Activated T-cell treated with anti-CD3 and anti-CD28 coated beads, Interleukin-2, amount 50 U/mL, for 48 hours (primary cell): ENCODE measurements at regions not wholly inside any gene's neighbourhood (a gene's known extent, or its start where the extent isn't known, plus 50 kb on each side); places are given as distances from the start of the nearest gene placed in this dataset.
"Not testable (repeated sequence)": the region's sequence is repeated elsewhere in the genome, so short reads cannot be mapped to it uniquely, and the experiment has no call there.

Experiments used
- DNase-seq, 2 experiments: peaks; one replicate each; pipeline ENCODE4 v3.0.0-alpha.2; 2020

- DNase-seq: no peak
Measured at GRCh38 chr1:93773049-93773838, 91.6 kb upstream of the BCAR3 start.

- no peak for DNase-seq
Measured at GRCh38 chr1:93771843-93772242, 90.2 kb upstream of the BCAR3 start.

- DNase-seq: no peak
Measured at GRCh38 chr1:93770640-93771039, 89.0 kb upstream of the BCAR3 start.

- no peak for DNase-seq
Measured at GRCh38 chr1:93769777-93770176, 88.1 kb upstream of the BCAR3 start.

- no peak for DNase-seq
Measured at GRCh38 chr1:93768380-93768863, 86.8 kb upstream of the BCAR3 start.

DNA sequence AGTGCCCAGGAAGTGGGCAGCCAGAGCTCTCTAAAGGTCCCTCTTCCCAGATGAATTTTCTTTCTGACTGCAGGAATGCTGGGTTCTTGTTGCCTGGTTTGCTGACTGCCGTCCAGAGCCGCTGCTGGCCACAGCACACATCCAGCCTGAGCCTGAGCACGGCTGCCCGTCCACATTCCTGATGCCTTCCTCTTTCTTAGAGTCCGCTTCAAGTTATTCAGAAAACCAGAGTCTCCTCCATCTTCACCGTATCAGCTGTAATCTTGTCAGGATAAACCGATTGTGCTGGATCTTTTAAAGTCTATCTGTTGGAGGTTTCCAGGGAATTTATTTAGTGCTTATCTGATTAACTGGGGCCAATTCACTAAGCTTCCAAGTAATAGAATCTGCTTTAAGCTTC is 84.8 kb upstream of the BCAR3 start:
- DNase-seq: no peak

- no peak for DNase-seq
Measured at GRCh38 chr1:93765099-93765498, 83.5 kb upstream of the BCAR3 start.

DNA sequence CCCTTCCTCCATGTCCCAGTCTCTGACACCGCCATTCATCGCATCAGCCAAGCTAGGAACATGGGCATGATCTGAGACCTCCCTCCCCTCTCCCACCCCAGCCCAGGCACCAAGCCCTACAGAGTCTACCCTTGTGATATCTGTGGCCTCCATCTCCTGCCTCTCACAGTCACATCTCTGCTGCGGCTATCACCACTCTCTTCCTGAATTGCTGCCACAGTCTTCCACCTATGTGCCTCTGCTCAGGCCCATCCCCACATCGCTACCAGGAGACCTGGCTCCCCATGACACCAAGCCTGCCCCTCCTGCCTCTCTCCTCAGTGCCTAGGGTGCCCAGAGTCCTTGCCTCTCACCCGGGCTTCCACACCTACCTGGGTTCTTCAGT is 82.7 kb upstream of the BCAR3 start:
- DNase-seq: no peak

GRCh38 chr1:93763704-93764365 is 82.2 kb upstream of the BCAR3 start:
- no peak for DNase-seq

DNA sequence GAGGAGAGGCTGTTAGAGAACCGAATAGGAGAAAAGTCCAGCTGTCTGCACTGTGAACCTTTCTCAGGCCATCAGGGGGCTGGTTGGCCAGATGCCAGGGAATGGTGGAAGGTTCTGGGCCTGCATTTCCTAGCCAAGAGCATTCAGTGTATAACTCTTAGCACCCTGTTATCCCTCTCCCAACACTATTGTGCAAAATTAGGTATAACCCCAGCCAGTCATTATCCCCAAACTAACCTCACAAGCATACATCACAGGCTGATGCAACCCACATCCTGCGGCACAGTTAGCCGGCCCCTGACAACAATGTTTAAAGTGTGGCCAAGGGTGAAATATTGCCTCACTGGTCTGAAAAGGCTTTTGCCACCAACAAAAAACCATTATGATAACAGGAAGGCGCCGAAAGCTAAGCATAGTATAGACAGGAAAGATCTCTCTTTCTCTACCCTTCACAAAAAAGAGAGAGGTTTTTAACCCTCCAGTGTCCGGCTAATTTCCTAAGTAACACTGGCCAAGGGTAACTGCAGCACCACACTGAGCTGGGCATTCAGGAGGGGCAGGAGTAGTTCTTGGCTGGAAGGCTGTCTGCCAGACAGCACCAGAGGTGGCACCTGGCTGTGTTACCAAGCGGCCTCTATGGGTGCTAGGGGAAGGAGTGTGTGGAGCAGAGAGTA is 77.3 kb upstream of the BCAR3 start:
- DNase-seq: peak; percentile 30 to 41

DNA sequence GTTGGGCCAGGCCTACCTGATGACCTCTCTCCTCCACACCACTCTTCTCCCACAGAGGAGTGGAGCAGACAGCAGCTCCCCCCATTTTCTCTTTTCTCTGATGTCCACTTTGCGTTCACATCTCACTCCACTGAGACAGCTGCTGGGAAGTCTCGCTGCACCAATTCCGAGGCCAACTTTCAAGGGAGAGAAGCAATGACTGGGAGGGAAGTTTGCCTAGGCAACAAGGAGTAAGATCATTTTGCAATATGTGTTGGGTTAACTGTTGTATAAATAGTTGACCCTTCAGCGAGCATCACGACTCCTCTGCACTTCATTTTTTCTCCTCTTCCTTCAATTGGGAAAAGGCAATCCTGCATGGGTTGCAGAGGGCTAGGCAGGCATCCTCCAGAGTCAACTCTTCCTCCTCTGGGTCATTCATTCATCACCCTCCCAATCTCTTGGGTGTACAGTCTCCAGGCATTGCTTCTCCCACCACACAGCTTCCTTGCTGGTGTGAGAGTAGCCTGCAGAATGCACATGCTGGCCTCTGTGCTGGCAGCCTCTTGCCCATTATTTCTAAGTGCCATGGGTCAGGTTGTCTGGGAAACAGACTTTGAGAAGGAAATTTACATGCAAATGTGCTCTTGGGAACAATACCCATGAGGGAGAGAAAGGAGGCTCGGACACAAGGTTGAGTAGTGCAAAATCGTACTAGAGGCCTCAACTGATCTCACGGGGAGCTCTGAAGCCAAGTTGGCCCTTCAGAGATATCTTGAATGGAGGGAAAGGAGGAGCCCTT is 75.8 kb upstream of the BCAR3 start:
- no peak for DNase-seq

GRCh38 chr1:93756657-93757056 is 75.0 kb upstream of the BCAR3 start:
- no peak for DNase-seq

DNA sequence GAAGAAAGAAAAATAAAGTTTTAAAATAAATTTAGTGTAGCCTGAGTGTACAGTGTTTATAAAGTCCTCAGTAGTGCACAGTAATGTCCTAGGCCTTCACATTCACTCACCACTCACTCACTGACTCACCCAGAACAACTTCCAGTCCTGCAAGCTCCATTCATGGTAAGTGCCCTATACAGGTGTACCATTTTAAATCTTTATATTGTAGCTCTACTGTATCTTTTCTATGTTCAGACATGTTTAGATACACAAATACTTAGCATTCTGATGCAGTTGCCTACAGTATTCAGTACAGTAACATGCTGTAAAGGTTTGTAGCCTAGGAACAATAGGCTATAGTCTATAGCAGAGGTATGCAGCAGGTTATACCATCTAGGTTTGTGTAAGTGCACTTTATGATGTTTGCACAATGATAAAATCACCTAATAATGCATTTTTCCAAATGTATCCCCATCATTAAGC is 73.6 kb upstream of the BCAR3 start:
- not testable (repeated sequence) for DNase-seq

GRCh38 chr1:93753791-93754763 is 72.4 kb upstream of the BCAR3 start:
- no peak for DNase-seq

- DNase-seq: no peak
Measured at GRCh38 chr1:93751377-93752250, 70.0 kb upstream of the BCAR3 start.

GRCh38 chr1:93750955-93751354 is 69.3 kb upstream of the BCAR3 start:
- no peak for DNase-seq

- no peak for DNase-seq
Measured at GRCh38 chr1:93749894-93750301, 68.3 kb upstream of the BCAR3 start.

DNA sequence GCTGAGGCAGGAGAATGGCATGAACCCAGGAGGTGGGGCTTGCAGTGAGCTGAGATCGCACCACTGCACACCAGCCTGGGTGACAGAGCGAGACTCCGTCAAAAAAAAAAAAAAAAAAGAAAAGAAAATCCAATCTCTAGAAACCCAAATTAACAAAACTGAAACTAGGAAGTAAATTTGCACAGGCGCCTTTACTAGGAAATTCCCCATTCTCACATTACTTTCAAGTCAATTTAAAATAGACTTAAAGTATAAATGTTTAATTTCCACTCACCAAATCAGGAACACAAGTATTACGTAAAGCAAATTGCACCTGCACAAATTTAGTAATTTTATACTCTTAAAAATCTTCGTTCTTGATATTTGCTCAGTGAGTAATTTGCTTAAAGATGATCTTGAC is 67.8 kb upstream of the BCAR3 start:
- no peak for DNase-seq

DNA sequence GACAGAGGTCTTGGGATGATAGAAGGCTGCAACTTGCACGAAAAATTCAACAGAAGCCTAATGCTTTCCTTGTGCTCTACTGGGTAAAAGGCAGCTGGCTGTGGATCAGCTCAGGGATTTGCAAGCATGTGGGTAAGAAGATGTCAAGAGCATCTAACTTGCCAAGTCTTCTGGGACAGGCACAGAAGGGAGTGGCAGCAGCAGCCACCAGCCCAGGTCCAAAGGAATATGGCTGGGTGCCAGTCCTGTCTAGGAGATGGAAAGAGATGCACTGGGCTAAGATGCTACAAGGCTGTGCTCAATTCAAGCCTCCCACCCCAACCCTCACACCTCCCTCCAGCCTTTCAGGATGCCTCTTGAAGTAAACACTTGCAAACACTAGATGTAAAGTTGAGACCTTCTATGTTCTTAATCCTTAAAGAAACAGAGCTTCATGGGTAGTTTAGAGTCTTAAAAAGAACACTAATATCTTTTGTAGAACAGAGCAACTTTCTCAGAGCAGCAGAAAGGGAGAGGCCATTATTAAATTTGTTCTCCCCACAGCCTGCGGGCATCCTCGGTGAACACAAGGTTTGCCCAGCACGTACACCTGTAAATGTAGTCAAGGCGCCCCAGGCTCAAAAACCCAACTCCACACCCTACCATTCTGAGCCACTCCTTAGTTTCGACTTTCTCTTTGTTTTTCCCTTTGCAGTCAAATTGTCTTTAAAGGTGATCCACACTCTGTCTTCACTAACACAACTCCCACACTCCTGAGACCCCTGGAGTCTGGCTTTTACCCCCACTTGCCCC is 64.6 kb upstream of the BCAR3 start:
- DNase-seq: no peak
